ENCODE measurements at regions not wholly inside any gene's neighbourhood (a gene's known extent, or its start where the extent isn't known, plus 50 kb on each side); places are given as distances from the start of the nearest gene placed in this dataset.

GRCh38 chr5:93794954-93795353 is 53.6 kb upstream of the POU5F2 start:
- intact Hi-C loops (cut with micrococcal nuclease) = no loop called here
- no peak overlapping the region for H3K9ac ChIP-seq (ENCODE audit: low read length)
- H3K36me3 ChIP-seq (replicated peaks in 1 of 2; ENCODE audit: control extremely low read depth in 1 of 2, control insufficient read depth in 1 of 2, extremely low read depth in 1 of 2, insufficient read depth in 2 of 2, low read length in 1 of 2) = peaks cover 0 to 8% of the 10 kb centered on the region in 2 experiments
- H2AFZ ChIP-seq (ENCODE audit: insufficient read depth, low read depth, low read length, poor library complexity, severe bottlenecking) = no peak overlapping the region
- H3K4me2 ChIP-seq (replicated peaks; ENCODE audit: low read depth, low read length, poor library complexity, severe bottlenecking) = no peak overlapping the region
- no peaks in the 10 kb centered on the region for H3K9me3 Mint-ChIP-seq (ENCODE audit: insufficient read depth)
- H4K20me1 ChIP-seq (ENCODE audit: control insufficient read depth, insufficient read depth, low read length, poor library complexity, severe bottlenecking) = no peaks in the 10 kb centered on the region
- no peak overlapping the region for H3K4me3 ChIP-seq (ENCODE audit: control extremely low read depth in 1 of 5, extremely low read depth in 1 of 5, insufficient read depth in 1 of 5, low read depth in 2 of 5, low read length in 4 of 5)
- H3K4me1 ChIP-seq (ENCODE audit: control insufficient read depth in 2 of 2, insufficient read depth in 2 of 2, low read length in 2 of 2) = no peaks in the 10 kb centered on the region
- WGBS (ENCODE audit: insufficient coverage) = 95% methylated on average over 5 of the region's 5 CpGs
- no peak overlapping the region for H3K27ac ChIP-seq (ENCODE audit: low read length in 2 of 2)
- no peaks in the 10 kb centered on the region for H3K79me2 ChIP-seq (ENCODE audit: control insufficient read depth, insufficient read depth, low read length)
- DNase-seq (no peak), ATAC-seq (ENCODE audit: low read depth) (no peak)
- H3K4me3 Mint-ChIP-seq = no peak overlapping the region
- H3K27me3 ChIP-seq (replicated peaks in 1 of 4; ENCODE audit: control extremely low read depth in 1 of 4, control insufficient read depth in 3 of 4, insufficient read depth in 4 of 4, low read length in 3 of 4) = no peaks in the 10 kb centered on the region
- H3K27ac Mint-ChIP-seq = no peak overlapping the region
- ChIA-PET CTCF (no interaction called here), POLR2A (no interaction called here)
- peaks cover 2% of the 10 kb centered on the region for H3K4me1 Mint-ChIP-seq
- no peaks in the 10 kb centered on the region for H3K27me3 Mint-ChIP-seq
- TF ChIP-seq, protein P1, sequence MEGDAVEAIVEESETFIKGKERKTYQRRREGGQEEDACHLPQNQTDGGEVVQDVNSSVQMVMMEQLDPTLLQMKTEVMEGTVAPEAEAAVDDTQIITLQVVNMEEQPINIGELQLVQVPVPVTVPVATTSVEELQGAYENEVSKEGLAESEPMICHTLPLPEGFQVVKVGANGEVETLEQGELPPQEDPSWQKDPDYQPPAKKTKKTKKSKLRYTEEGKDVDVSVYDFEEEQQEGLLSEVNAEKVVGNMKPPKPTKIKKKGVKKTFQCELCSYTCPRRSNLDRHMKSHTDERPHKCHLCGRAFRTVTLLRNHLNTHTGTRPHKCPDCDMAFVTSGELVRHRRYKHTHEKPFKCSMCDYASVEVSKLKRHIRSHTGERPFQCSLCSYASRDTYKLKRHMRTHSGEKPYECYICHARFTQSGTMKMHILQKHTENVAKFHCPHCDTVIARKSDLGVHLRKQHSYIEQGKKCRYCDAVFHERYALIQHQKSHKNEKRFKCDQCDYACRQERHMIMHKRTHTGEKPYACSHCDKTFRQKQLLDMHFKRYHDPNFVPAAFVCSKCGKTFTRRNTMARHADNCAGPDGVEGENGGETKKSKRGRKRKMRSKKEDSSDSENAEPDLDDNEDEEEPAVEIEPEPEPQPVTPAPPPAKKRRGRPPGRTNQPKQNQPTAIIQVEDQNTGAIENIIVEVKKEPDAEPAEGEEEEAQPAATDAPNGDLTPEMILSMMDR (IDR thresholded peaks at IDR 0.05) = no peak
- no peak for TF ChIP-seq EZH2 (IDR thresholded peaks at IDR 0.05; ENCODE audit: borderline replicate concordance, insufficient read depth, low read depth, low read length, poor library complexity, severe bottlenecking)
- no peaks in the 10 kb centered on the region for H3K9me3 ChIP-seq (ENCODE audit: control extremely low read depth in 1 of 3, control insufficient read depth in 2 of 3, insufficient read depth in 1 of 3, low read length in 2 of 3)

DNA sequence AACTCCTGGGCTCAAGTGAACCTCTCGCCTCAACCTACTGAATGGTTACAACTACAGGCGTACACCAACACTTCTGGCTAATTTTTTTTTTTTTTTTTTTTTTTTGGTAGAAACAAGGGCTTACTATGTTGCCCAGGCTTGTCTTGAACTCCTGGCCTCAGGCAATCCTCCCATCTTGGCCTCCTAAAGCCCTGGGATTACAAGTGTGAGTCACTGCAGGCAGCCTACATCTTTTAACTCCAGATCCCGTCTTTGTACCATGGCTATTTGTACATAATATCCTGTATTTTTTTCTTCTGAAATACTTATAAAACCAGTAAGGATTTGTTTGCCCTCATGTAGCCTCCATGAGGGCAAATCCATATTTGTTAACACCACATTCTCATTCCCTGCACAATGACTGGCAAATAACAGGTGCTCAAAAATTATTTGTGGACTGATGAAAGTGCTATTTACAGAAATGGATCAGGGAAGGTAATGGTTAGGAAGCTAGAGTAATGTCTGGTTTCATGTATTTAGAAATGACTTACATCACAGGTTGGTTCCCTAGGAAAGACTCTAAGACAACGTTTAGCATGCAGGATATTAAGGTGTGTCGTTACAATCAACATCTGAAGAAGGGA is 51.9 kb upstream of the POU5F2 start:
- Mint-ChIP-seq H3K27me3 (no peaks in the 10 kb centered on the region), H3K9me3 (ENCODE audit: insufficient read depth) (no peaks in the 10 kb centered on the region), H3K4me3 (no peak overlapping the region), H3K4me1 (peaks cover 2% of the 10 kb centered on the region), H3K27ac (no peak overlapping the region)
- TF ChIP-seq, protein P1 (IDR thresholded peaks at IDR 0.05) = no peak
- no peak for TF ChIP-seq EZH2 (IDR thresholded peaks at IDR 0.05; ENCODE audit: borderline replicate concordance, insufficient read depth, low read depth, low read length, poor library complexity, severe bottlenecking)
- no peaks in the 10 kb centered on the region for H3K27me3 ChIP-seq (replicated peaks in 1 of 4; ENCODE audit: control extremely low read depth in 1 of 4, control insufficient read depth in 3 of 4, insufficient read depth in 4 of 4, low read length in 3 of 4)
- WGBS (ENCODE audit: insufficient coverage) = 92% methylated on average over 2 of the region's 5 CpGs
- ChIA-PET CTCF (interaction anchor here (0.6 kb wide), 1 partner anchor 381 kb away, joined by 3 read pairs; no protein-coding TSS in a partner anchor), POLR2A (no interaction called here)
- no peaks in the 10 kb centered on the region for H3K4me1 ChIP-seq (ENCODE audit: control insufficient read depth in 2 of 2, insufficient read depth in 2 of 2, low read length in 2 of 2)
- H3K79me2 ChIP-seq (ENCODE audit: control insufficient read depth, insufficient read depth, low read length) = no peaks in the 10 kb centered on the region
- no peak overlapping the region for H2AFZ ChIP-seq (ENCODE audit: insufficient read depth, low read depth, low read length, poor library complexity, severe bottlenecking)
- intact Hi-C loops (cut with micrococcal nuclease) = no loop called here
- no peak overlapping the region for H3K4me3 ChIP-seq (ENCODE audit: control extremely low read depth in 1 of 5, extremely low read depth in 1 of 5, insufficient read depth in 1 of 5, low read depth in 2 of 5, low read length in 4 of 5)
- no peak overlapping the region for H3K9ac ChIP-seq (ENCODE audit: low read length)
- no peaks in the 10 kb centered on the region for H3K9me3 ChIP-seq (ENCODE audit: control extremely low read depth in 1 of 3, control insufficient read depth in 2 of 3, insufficient read depth in 1 of 3, low read length in 2 of 3)
- H3K36me3 ChIP-seq (replicated peaks in 1 of 2; ENCODE audit: control extremely low read depth in 1 of 2, control insufficient read depth in 1 of 2, extremely low read depth in 1 of 2, insufficient read depth in 2 of 2, low read length in 1 of 2) = peaks cover 0 to 8% of the 10 kb centered on the region in 2 experiments
- ATAC-seq (ENCODE audit: low read depth) (no peak), DNase-seq (no peak)
- H3K27ac ChIP-seq (ENCODE audit: low read length in 2 of 2) = no peak overlapping the region
- H3K4me2 ChIP-seq (replicated peaks; ENCODE audit: low read depth, low read length, poor library complexity, severe bottlenecking) = no peak overlapping the region
- H4K20me1 ChIP-seq (ENCODE audit: control insufficient read depth, insufficient read depth, low read length, poor library complexity, severe bottlenecking) = no peaks in the 10 kb centered on the region

Data from B cell (primary cell).